Ovary (tissue), 7 donors: ENCODE measurements at regions not wholly inside any gene's neighbourhood (a gene's known extent, or its start where the extent isn't known, plus 50 kb on each side); places are given as distances from the start of the nearest gene placed in this dataset.
"Not testable (repeated sequence)": the region's sequence is repeated elsewhere in the genome, so short reads cannot be mapped to it uniquely, and the experiment has no call there.

Experiments
- DNase-seq, 5 donors: peaks; one replicate each; pipeline ENCODE4 v3.0.0-alpha.2; 2019 to 2020
- H3K27ac ChIP-seq, 2 donors: fragments of 200-600 bp; one replicate each; pipeline versions ENCODE4 v1.5.1 to v1.8.0; 2019 to 2022
- H3K27me3 ChIP-seq: fragments of 200-600 bp; one replicate; pipeline ENCODE4 v1.8.0; 2022
- H3K36me3 ChIP-seq: fragments of 200-600 bp; sonication (generic); one replicate; pipeline ENCODE4 v1.5.1; 2019
- H3K4me1 ChIP-seq: one replicate; pipeline ENCODE4 v1.8.1; 2013; ENCODE audit warnings: mild to moderate bottlenecking, moderate library complexity; ENCODE audit not compliant: insufficient read depth
- H3K4me3 ChIP-seq: fragments of 200-600 bp; sonication (generic); one replicate; pipeline ENCODE4 v1.5.1; 2017
- H3K9me3 ChIP-seq, 2 donors: fragments of 200-600 bp in 1 of 2; sonication (generic) in 1 of 2; one replicate each; pipeline versions ENCODE4 v1.5.1 to v1.8.1; 2013 to 2019; ENCODE audit warnings: mild to moderate bottlenecking in 1 of 2, moderate library complexity in 1 of 2
- CTCF ChIP-seq, 3 donors: fragments of 450-650 bp in 2 of 3; fragments of 200-600 bp in 1 of 3; IDR thresholded peaks; one replicate each; pipeline versions ENCODE4 v1.5.1 to v1.8.0; 2016 to 2022; ENCODE audit warnings: antibody characterized with exemption in 3 of 3, mild to moderate bottlenecking in 1 of 3
- EP300 ChIP-seq: sonication (generic); formaldehyde crosslinking; IDR thresholded peaks from one replicate; pipeline ENCODE4 v1.6.1; 2017; ENCODE audit warnings: antibody characterized with exemption
- POLR2A ChIP-seq: fragments of 450-650 bp; IDR thresholded peaks from one replicate; pipeline ENCODE4 v1.6.1; 2017; ENCODE audit warnings: antibody characterized with exemption, mild to moderate bottlenecking, moderate library complexity
- WGBS, 3 donors: extraction: QIAGEN DNeasy Blood & Tissue Kit in 1 of 3; methylation state at CpG; one replicate each; pipeline versions ENCODE4 v1.1.5 to v1.1.7; 2013 to 2017; 5-methylcytosine and 5-hydroxymethylcytosine counted together
- intact Hi-C, 4 donors: fragments of 100-400 bp; cut with DNase I; formaldehyde crosslinking; loops; one replicate each; pipeline versions ENCODE4 v1.11.0 to v1.15.1; 2022 to 2023
- donor health status: DM: no; HTN: no; CAD: no; lungs with moderate emphysema.
- donor health status: DM: no; HTN: no; CAD: no.
- donor health status: Bipolar disorder and iron deficiency.
- donor health status: DM: no; HTN: no; CAD: no.
- donor health status: DM: yes; HTN: yes; CAD: no.

GRCh38 chr14:105894978-105895881 lies 368.8 kb downstream of the TMEM121 start:
- H3K4me1 ChIP-seq, result no peaks in the 10 kb centered on the region
- no peaks in the 10 kb centered on the region for H3K36me3 ChIP-seq
- no peak for TF ChIP-seq EP300
- TF ChIP-seq POLR2A, result no peak
- no peak for TF ChIP-seq CTCF (IDR thresholded peaks at IDR 0.05)
- H3K4me3 ChIP-seq, result no peak overlapping the region
- H3K9me3 ChIP-seq, result no peaks in the 10 kb centered on the region
- no peaks in the 10 kb centered on the region for H3K27me3 ChIP-seq
- intact Hi-C loops, result no loop called here
- H3K27ac ChIP-seq, result no peak overlapping the region
- DNase-seq, result peak in 1 of 5 donors; percentile 1
- 78 to 87% (median 86%) methylated on average over 30 of the region's 30 CpGs for WGBS, 3 donors

- H3K27ac ChIP-seq, H3K4me3 ChIP-seq, intact Hi-C loops, DNase-seq, H3K4me1 ChIP-seq, H3K27me3 ChIP-seq, H3K9me3 ChIP-seq, H3K36me3 ChIP-seq: not testable (repeated sequence)
- 69 to 81% (median 76%) methylated on average over 4 to 6 of the region's 6 CpGs for WGBS, 3 donors
Observed at GRCh38 chr14:105896206-105896605, 369.8 kb downstream of the TMEM121 start.

GRCh38 chr14:105896961-105897724 lies 370.8 kb downstream of the TMEM121 start:
- H3K4me3 ChIP-seq, H3K36me3 ChIP-seq, H3K4me1 ChIP-seq, DNase-seq, H3K9me3 ChIP-seq, intact Hi-C loops, H3K27me3 ChIP-seq, H3K27ac ChIP-seq: not testable (repeated sequence)
- 58 to 73% (median 58%) methylated on average over 6 of the region's 6 CpGs for WGBS, 3 donors

GRCh38 chr14:105897725-105898113 lies 371.3 kb downstream of the TMEM121 start:
- DNase-seq, result no peak
- H3K4me3 ChIP-seq, result no peak overlapping the region
- no peaks in the 10 kb centered on the region for H3K9me3 ChIP-seq
- 74 to 78% (median 76%) methylated on average over 7 of the region's 7 CpGs for WGBS, 3 donors
- intact Hi-C loops, result no loop called here
- H3K36me3 ChIP-seq, result no peaks in the 10 kb centered on the region
- H3K27me3 ChIP-seq, result no peaks in the 10 kb centered on the region
- TF ChIP-seq POLR2A (no peak), CTCF (IDR thresholded peaks at IDR 0.05) (no peak), EP300 (no peak)
- no peaks in the 10 kb centered on the region for H3K4me1 ChIP-seq
- H3K27ac ChIP-seq, result no peak overlapping the region

GRCh38 chr14:105898482-105899010 lies 372.2 kb downstream of the TMEM121 start:
- no peak for DNase-seq
- Histone ChIP-seq H3K36me3 (no peaks in the 10 kb centered on the region), H3K27me3 (no peaks in the 10 kb centered on the region), H3K4me3 (no peak overlapping the region), H3K27ac (no peak overlapping the region), H3K4me1 (no peaks in the 10 kb centered on the region), H3K9me3 (no peaks in the 10 kb centered on the region)
- 82 to 90% (median 87%) methylated on average over 11 of the region's 11 CpGs for WGBS, 3 donors
- intact Hi-C loops, result no loop called here
- no peak for TF ChIP-seq CTCF (IDR thresholded peaks at IDR 0.05)
- TF ChIP-seq POLR2A, result no peak
